ENCODE measurements at regions not wholly inside any gene's neighbourhood (a gene's known extent, or its start where the extent isn't known, plus 50 kb on each side); places are given as distances from the start of the nearest gene placed in this dataset.

DNA sequence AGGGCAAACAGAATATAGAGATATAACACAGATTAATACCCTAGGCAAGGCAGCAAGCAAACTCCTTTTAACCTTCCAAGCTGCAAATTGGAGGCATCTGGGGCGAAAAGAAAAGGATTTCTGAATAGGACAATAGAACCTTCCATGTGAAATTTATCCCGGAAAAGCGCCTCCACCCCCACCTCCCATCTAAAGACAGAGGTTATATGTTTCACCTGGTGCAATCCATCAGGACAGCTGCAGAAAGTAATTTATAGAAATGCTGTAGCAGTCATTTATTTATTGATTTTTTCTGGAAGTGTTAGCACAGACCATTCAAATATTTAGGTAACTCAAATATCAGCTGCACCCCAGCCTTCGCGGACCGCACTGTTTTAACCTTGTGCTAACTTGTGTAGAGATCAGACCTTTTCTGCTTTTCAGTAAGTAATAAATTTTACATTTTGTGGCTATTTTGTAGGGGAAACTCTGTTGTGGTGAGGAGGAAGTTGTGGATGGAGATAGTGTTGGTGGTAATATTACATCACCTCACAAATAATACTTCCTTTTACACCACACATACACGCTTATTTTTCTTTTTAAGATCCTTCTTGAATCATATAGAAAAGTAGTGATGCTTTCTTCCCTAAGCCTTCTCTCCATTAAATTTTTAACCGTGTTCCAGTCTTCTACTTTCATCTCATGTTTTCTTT, 919.3 kb upstream of the CDH2 start:
- no peak overlapping the region for H3K4me3 ChIP-seq (ENCODE audit: low read depth, low read length, poor library complexity, severe bottlenecking)
- no peaks in the 10 kb centered on the region for H3K36me3 ChIP-seq (ENCODE audit: insufficient read depth, low read length, poor library complexity, severe bottlenecking)
- ChIA-PET CTCF (no interaction called here), POLR2A (ENCODE audit: low non-redundant PET) (no interaction called here)
- no TSS peak for BruUV-seq (replicated peaks)
- no peak overlapping the region for H3K27ac ChIP-seq (ENCODE audit: low read depth, low read length, poor library complexity, severe bottlenecking)
- H3K27me3 ChIP-seq (replicated peaks; ENCODE audit: insufficient read depth, low read depth, low read length, poor library complexity), result no peaks in the 10 kb centered on the region
- DNase-seq (ENCODE audit: low spot score), result no peak
- no peak for TF ChIP-seq EZH2 (IDR thresholded peaks at IDR 0.05; ENCODE audit: borderline replicate concordance, low read depth, low read length, poor library complexity, severe bottlenecking)
- TF ChIP-seq, protein P1, sequence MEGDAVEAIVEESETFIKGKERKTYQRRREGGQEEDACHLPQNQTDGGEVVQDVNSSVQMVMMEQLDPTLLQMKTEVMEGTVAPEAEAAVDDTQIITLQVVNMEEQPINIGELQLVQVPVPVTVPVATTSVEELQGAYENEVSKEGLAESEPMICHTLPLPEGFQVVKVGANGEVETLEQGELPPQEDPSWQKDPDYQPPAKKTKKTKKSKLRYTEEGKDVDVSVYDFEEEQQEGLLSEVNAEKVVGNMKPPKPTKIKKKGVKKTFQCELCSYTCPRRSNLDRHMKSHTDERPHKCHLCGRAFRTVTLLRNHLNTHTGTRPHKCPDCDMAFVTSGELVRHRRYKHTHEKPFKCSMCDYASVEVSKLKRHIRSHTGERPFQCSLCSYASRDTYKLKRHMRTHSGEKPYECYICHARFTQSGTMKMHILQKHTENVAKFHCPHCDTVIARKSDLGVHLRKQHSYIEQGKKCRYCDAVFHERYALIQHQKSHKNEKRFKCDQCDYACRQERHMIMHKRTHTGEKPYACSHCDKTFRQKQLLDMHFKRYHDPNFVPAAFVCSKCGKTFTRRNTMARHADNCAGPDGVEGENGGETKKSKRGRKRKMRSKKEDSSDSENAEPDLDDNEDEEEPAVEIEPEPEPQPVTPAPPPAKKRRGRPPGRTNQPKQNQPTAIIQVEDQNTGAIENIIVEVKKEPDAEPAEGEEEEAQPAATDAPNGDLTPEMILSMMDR (conservative IDR thresholded peaks at IDR 0.05; ENCODE audit: low read depth, low read length), result no peak
- intact Hi-C loops (cut with micrococcal nuclease; ENCODE audit: unreplicated experiment), result no loop called here
- H3K4me1 ChIP-seq (ENCODE audit: insufficient read depth, low read length, poor library complexity, severe bottlenecking), result no peaks in the 10 kb centered on the region
- H3K9me3 ChIP-seq (ENCODE audit: low read depth, low read length, poor library complexity, severe bottlenecking), result no peaks in the 10 kb centered on the region

DNA sequence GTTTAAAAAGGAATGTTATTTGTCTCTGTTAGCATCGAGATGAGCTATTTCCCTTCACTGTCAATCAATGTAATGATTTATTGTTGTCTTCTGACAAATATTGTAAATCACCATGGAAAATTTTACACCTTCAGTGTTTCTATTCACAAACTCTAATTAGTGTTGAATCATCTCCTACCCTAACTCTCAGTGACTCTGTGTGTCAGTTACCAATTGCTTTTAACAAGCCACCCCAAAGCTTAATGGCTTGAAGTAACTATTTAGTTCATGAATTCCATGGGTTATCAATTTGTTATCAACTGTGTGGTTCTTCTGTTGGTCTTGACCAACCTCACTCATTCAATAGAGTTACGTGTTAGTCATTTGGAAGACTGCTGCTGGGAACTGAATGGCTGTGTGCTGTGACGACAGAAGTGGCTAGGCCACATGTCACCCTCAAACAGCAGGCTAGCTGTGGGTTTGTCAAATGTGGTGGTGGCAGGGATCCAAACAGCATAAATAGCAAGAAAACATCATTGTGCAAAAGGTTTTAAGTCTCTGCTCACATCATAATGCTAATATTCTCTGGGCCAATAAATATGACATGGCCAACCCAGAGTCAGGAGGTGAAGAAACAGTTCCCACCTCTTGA, 910.8 kb upstream of the CDH2 start:
- BruUV-seq (replicated peaks), result no TSS peak
- no peaks in the 10 kb centered on the region for H3K36me3 ChIP-seq (ENCODE audit: insufficient read depth, low read length, poor library complexity, severe bottlenecking)
- intact Hi-C loops (cut with micrococcal nuclease; ENCODE audit: unreplicated experiment), result no loop called here
- TF ChIP-seq, protein P1 (conservative IDR thresholded peaks at IDR 0.05; ENCODE audit: low read depth, low read length), result no peak
- TF ChIP-seq EZH2 (IDR thresholded peaks at IDR 0.05; ENCODE audit: borderline replicate concordance, low read depth, low read length, poor library complexity, severe bottlenecking), result no peak
- H3K9me3 ChIP-seq (ENCODE audit: low read depth, low read length, poor library complexity, severe bottlenecking), result no peaks in the 10 kb centered on the region
- ChIA-PET CTCF (no interaction called here), POLR2A (ENCODE audit: low non-redundant PET) (no interaction called here)
- no peaks in the 10 kb centered on the region for H3K4me1 ChIP-seq (ENCODE audit: insufficient read depth, low read length, poor library complexity, severe bottlenecking)
- H3K4me3 ChIP-seq (ENCODE audit: low read depth, low read length, poor library complexity, severe bottlenecking), result no peak overlapping the region
- no peak overlapping the region for H3K27ac ChIP-seq (ENCODE audit: low read depth, low read length, poor library complexity, severe bottlenecking)
- no peaks in the 10 kb centered on the region for H3K27me3 ChIP-seq (replicated peaks; ENCODE audit: insufficient read depth, low read depth, low read length, poor library complexity)
- DNase-seq (ENCODE audit: low spot score), result peak; percentile 25

DNA sequence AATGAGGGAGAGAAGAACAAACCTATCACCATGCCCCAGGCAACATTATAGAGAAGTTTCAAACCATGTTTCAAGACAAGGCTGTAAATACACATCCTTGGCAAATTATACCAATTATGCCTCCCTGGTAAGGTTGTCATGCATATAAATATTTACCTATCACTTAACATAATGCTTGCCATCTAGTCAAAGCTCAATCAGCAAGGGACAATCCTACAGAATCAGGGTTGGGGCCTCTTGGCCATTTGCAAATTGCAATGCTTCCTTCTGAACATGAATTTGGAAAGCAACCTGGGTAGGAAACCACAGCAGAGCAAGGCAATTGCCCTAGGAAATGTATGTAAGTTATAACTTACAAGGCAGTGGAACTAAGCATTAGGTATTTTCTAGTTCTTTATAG, 907.2 kb upstream of the CDH2 start:
- POLR2A ChIA-PET (ENCODE audit: low non-redundant PET), result no interaction called here
- no TSS peak for BruUV-seq (replicated peaks)
- intact Hi-C loops (cut with micrococcal nuclease; ENCODE audit: unreplicated experiment), result no loop called here
- Histone ChIP-seq H3K4me3 (ENCODE audit: low read depth, low read length, poor library complexity, severe bottlenecking) (no peak overlapping the region), H3K36me3 (ENCODE audit: insufficient read depth, low read length, poor library complexity, severe bottlenecking) (no peaks in the 10 kb centered on the region), H3K9me3 (ENCODE audit: low read depth, low read length, poor library complexity, severe bottlenecking) (no peaks in the 10 kb centered on the region), H3K4me1 (ENCODE audit: insufficient read depth, low read length, poor library complexity, severe bottlenecking) (no peaks in the 10 kb centered on the region), H3K27ac (ENCODE audit: low read depth, low read length, poor library complexity, severe bottlenecking) (no peak overlapping the region), H3K27me3 (replicated peaks; ENCODE audit: insufficient read depth, low read depth, low read length, poor library complexity) (no peaks in the 10 kb centered on the region)
- TF ChIP-seq EZH2 (IDR thresholded peaks at IDR 0.05; ENCODE audit: borderline replicate concordance, low read depth, low read length, poor library complexity, severe bottlenecking), result no peak
- TF ChIP-seq, protein P1 (conservative IDR thresholded peaks at IDR 0.05; ENCODE audit: low read depth, low read length), result no peak
- DNase-seq (ENCODE audit: low spot score), result no peak
- CTCF ChIA-PET, result no interaction called here

All from A673 (cell line).